OCI-LY7 (cell line): ENCODE measurements at regions not wholly inside any gene's neighbourhood (a gene's known extent, or its start where the extent isn't known, plus 50 kb on each side); places are given as distances from the start of the nearest gene placed in this dataset.

Experiments used
- BruUV-seq: library from RNA; stranded (reverse); fragments of 400-500 nt; replicated peaks from 2 replicates; lab custom pipeline; 2021; lab: Mats Ljungman, UMichigan
- CTCF ChIA-PET: fragments of 300-600 bp; sonication (Branson Sonifier 250); formaldehyde crosslinking; loops from one replicate; lab custom pipeline; 2022; ENCODE audit warnings: antibody characterized with exemption; ENCODE audit not compliant: unreplicated experiment; lab: Charles Lee
- POLR2A ChIA-PET: fragments of 300-600 bp; sonication (Branson Sonifier 250); formaldehyde crosslinking; loops from one replicate; lab custom pipeline; 2022; ENCODE audit warnings: antibody characterized with exemption; lab: Charles Lee
- DNase-seq: peaks from one replicate; pipeline ENCODE4 v3.0.0-alpha.2; 2015; ENCODE audit warnings: low spot score
- H2AFZ ChIP-seq: fragments of 200-600 bp; sonication (generic), shearing (Covaris generic); 2 replicates; pipeline ENCODE4 v1.6.1; 2014; ENCODE audit warnings: mild to moderate bottlenecking, antibody characterized with exemption, low read length, moderate library complexity
- H3K27ac ChIP-seq: fragments of 200-600 bp; sonication (generic); 2 replicates; pipeline ENCODE4 v1.5.1; 2014; ENCODE audit warnings: mixed run types, low read depth, mild to moderate bottlenecking, moderate library complexity, low read length, inconsistent platforms; ENCODE audit not compliant: poor library complexity, severe bottlenecking
- H3K36me3 ChIP-seq: fragments of 200-600 bp; sonication (generic); 2 replicates; pipeline ENCODE4 v1.6.1; 2014; ENCODE audit warnings: mild to moderate bottlenecking, antibody characterized with exemption, low read length, moderate library complexity, mixed read lengths; ENCODE audit not compliant: insufficient read depth
- H3K4me1 ChIP-seq: fragments of 200-600 bp; sonication (generic); 2 replicates; pipeline ENCODE4 v1.5.1; 2014; ENCODE audit warnings: mild to moderate bottlenecking, low read length; ENCODE audit not compliant: insufficient read depth, poor library complexity, severe bottlenecking
- H3K4me2 ChIP-seq: fragments of 200-600 bp; sonication (generic); 2 replicates; pipeline ENCODE4 v1.6.1; 2014; ENCODE audit warnings: mild to moderate bottlenecking, low read length
- H3K4me3 ChIP-seq: fragments of 200-600 bp; sonication (generic); 2 replicates; pipeline ENCODE4 v1.5.1; 2014; ENCODE audit warnings: mild to moderate bottlenecking, low read depth, low read length; ENCODE audit not compliant: poor library complexity, severe bottlenecking
- H3K79me2 ChIP-seq: fragments of 200-600 bp; sonication (generic); 2 replicates; pipeline ENCODE4 v1.6.1; 2016; ENCODE audit warnings: low read depth, mild to moderate bottlenecking, low read length, moderate library complexity, mixed read lengths; ENCODE audit not compliant: insufficient read depth
- H3K9me2 ChIP-seq: fragments of 200-600 bp; sonication (generic); 2 replicates; pipeline ENCODE4 v1.6.1; 2016; ENCODE audit warnings: mild to moderate bottlenecking, low read length, mixed read lengths; ENCODE audit not compliant: insufficient read depth
- H3K9me3 ChIP-seq: fragments of 200-600 bp; sonication (generic); 2 replicates; pipeline ENCODE4 v1.6.1; 2014; ENCODE audit warnings: mild to moderate bottlenecking, mixed run types, low read length, mixed read lengths
- H4K20me1 ChIP-seq: fragments of 200-600 bp; sonication (generic); 2 replicates; pipeline ENCODE4 v1.6.1; 2014; ENCODE audit warnings: mild to moderate bottlenecking, antibody characterized with exemption, low read length, moderate library complexity, mixed read lengths; ENCODE audit not compliant: insufficient read depth
- EZH2phosphoT487 ChIP-seq: fragments of 200-600 bp; sonication (generic); IDR thresholded peaks from 2 replicates; pipeline ENCODE4 v1.6.1; 2018; ENCODE audit warnings: low read depth, borderline replicate concordance, mild to moderate bottlenecking, mixed run types, antibody characterized with exemption, low read length, moderate library complexity, mixed read lengths
- intact Hi-C: fragments of 100-400 bp; cut with micrococcal nuclease; formaldehyde crosslinking; loops from one replicate; pipeline ENCODE4 v1.10.0; 2022; ENCODE audit not compliant: unreplicated experiment
- TF ChIP-seq, protein P1 (sequence below): fragments of 200-600 bp; sonication (generic); conservative IDR thresholded peaks from 2 replicates; pipeline ENCODE4 v1.5.1; 2014; ENCODE audit warnings: mild to moderate bottlenecking, antibody characterized with exemption, low read length, moderate library complexity, mixed read lengths

DNA sequence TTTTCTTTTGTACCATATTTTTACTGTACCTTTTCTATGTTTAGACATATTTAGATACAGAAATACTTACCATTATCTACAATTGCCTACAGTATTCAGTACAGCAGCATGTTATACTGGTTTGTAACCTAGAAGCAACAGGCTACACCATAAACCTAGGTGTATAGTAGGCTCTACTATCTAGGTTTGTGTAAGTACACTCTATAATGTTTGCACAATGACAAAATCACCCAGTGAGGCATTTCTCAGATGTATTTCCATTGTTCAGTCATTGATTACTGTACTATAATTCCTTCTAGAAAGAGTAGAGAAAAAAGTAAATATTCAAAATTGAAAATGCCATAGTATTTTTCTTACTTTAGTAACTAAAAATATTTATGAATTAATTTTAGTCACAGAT is 490.1 kb upstream of the REG3G start:
- no peaks in the 10 kb centered on the region for H3K79me2 ChIP-seq
- DNase-seq, result no peak

DNA sequence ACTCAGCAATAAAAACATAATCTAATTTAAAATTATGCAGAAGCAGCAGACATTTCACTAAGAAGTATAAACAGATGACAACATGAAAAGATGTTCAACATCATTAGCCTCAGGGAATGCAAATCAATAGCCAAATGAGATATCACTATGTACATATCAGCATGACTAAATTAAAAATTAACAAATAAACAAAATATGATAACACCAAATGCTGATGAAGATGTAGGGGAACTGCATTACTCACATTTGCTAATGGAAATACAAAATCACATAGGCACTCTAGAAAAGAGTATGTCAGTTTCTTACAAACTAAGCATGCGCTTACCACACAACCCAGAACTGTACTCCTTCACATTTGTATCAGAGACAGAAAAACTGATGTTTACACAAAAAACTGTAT is 487.2 kb upstream of the REG3G start:
- H3K79me2 ChIP-seq, result no peaks in the 10 kb centered on the region
- CTCF ChIA-PET, result no interaction called here

More for the DNA sequence above, 490.1 kb upstream of the REG3G start:
- Histone ChIP-seq H3K9me3 (no peaks in the 10 kb centered on the region), H3K4me1 (no peaks in the 10 kb centered on the region), H3K27ac (no peak overlapping the region), H3K4me2 (no peak overlapping the region), H2AFZ (no peak overlapping the region), H3K9me2 (no peaks in the 10 kb centered on the region), H3K4me3 (no peak overlapping the region), H4K20me1 (no peaks in the 10 kb centered on the region), H3K36me3 (no peaks in the 10 kb centered on the region)
- intact Hi-C loops, result no loop called here
- TF ChIP-seq, protein P1, sequence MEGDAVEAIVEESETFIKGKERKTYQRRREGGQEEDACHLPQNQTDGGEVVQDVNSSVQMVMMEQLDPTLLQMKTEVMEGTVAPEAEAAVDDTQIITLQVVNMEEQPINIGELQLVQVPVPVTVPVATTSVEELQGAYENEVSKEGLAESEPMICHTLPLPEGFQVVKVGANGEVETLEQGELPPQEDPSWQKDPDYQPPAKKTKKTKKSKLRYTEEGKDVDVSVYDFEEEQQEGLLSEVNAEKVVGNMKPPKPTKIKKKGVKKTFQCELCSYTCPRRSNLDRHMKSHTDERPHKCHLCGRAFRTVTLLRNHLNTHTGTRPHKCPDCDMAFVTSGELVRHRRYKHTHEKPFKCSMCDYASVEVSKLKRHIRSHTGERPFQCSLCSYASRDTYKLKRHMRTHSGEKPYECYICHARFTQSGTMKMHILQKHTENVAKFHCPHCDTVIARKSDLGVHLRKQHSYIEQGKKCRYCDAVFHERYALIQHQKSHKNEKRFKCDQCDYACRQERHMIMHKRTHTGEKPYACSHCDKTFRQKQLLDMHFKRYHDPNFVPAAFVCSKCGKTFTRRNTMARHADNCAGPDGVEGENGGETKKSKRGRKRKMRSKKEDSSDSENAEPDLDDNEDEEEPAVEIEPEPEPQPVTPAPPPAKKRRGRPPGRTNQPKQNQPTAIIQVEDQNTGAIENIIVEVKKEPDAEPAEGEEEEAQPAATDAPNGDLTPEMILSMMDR, result no peak
- no peak for TF ChIP-seq EZH2phosphoT487
- ChIA-PET POLR2A (no interaction called here), CTCF (no interaction called here)
- BruUV-seq, result no TSS peak

DNA sequence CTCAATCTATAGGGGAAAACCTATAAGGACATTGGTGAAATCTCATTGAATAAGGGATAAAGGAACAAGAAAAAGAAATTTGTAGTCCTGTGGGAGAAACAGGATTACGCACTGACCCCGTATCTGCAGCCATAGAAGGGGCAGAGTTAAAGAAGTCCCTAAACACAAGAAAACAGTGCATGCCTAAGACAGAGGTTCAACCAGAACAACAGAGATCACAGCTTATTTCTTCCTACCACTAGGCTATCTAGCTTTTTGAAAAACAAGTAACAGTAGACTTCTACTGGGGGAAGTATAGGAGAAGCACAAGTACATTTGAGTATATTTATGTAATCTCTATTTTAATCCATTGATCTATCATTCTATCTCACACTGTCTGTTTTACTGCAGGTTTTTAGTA is 485.2 kb upstream of the REG3G start:
- H3K79me2 ChIP-seq, result no peaks in the 10 kb centered on the region
- H3K9me3 ChIP-seq, result no peaks in the 10 kb centered on the region
- H4K20me1 ChIP-seq, result no peaks in the 10 kb centered on the region
- CTCF ChIA-PET, result no interaction called here
- BruUV-seq, result no TSS peak
- H2AFZ ChIP-seq, result no peak overlapping the region
- H3K4me3 ChIP-seq, result no peak overlapping the region
- H3K36me3 ChIP-seq, result no peaks in the 10 kb centered on the region
- intact Hi-C loops, result no loop called here
- DNase-seq, result no peak
- POLR2A ChIA-PET, result interaction anchor here (0.6 to 1.1 kb wide), 2 partner anchors 125 to 766 kb away, joined by 3 to 5 read pairs; no protein-coding TSS in a partner anchor
- H3K4me2 ChIP-seq, result no peak overlapping the region
- H3K27ac ChIP-seq, result no peak overlapping the region
- H3K9me2 ChIP-seq, result no peaks in the 10 kb centered on the region
- TF ChIP-seq EZH2phosphoT487, result no peak
- TF ChIP-seq, protein P1, result no peak
- no peaks in the 10 kb centered on the region for H3K4me1 ChIP-seq

More for the DNA sequence above, 487.2 kb upstream of the REG3G start:
- no peaks in the 10 kb centered on the region for H3K36me3 ChIP-seq
- H3K27ac ChIP-seq, result no peak overlapping the region
- POLR2A ChIA-PET, result interaction anchor here (0.7 kb wide), 1 partner anchor 580 kb away, joined by 5 read pairs; no protein-coding TSS in a partner anchor
- no peak overlapping the region for H3K4me2 ChIP-seq
- H3K4me1 ChIP-seq, result no peaks in the 10 kb centered on the region
- no TSS peak for BruUV-seq
- no peaks in the 10 kb centered on the region for H3K9me2 ChIP-seq
- no peak for DNase-seq
- no peaks in the 10 kb centered on the region for H4K20me1 ChIP-seq
- intact Hi-C loops, result no loop called here
- no peaks in the 10 kb centered on the region for H3K9me3 ChIP-seq
- TF ChIP-seq EZH2phosphoT487, result no peak
- TF ChIP-seq, protein P1, result no peak
- H3K4me3 ChIP-seq, result no peak overlapping the region
- no peak overlapping the region for H2AFZ ChIP-seq
